Right atrium auricular region (tissue), 2 donors: ENCODE measurements at regions not wholly inside any gene's neighbourhood (a gene's known extent, or its start where the extent isn't known, plus 50 kb on each side); places are given as distances from the start of the nearest gene placed in this dataset.
A peak's percentile ranks its signal among the peaks of the same experiment; 100 is the strongest.

Experiments
- DNase-seq: peaks from one replicate; pipeline ENCODE4 v3.0.0-alpha.2; 2019; ENCODE audit warnings: low spot score
- H3K27ac ChIP-seq, 2 donors: fragments of 200-600 bp; sonication (generic); 1 replicate in 1 of 2; 2 replicates in 1 of 2; pipeline ENCODE4 v1.5.1; 2016 to 2019
- H3K27me3 ChIP-seq, 2 donors: fragments of 200-600 bp; sonication (generic); one replicate each; pipeline versions ENCODE4 v1.5.1 to v1.6.0; 2017 to 2019
- H3K36me3 ChIP-seq: fragments of 200-600 bp; sonication (generic); one replicate; pipeline ENCODE4 v1.5.1; 2016
- H3K4me1 ChIP-seq, 2 donors: fragments of 200-600 bp; sonication (generic); one replicate each; pipeline versions ENCODE4 v1.5.1 to v1.6.0; 2017 to 2019
- H3K4me3 ChIP-seq, 2 donors: fragments of 200-600 bp; sonication (generic); 1 replicate in 1 of 2; 2 replicates in 1 of 2; pipeline ENCODE4 v1.5.1; 2017 to 2019; ENCODE audit warnings: mild to moderate bottlenecking in 1 of 2, moderate library complexity in 1 of 2
- H3K9me3 ChIP-seq, 2 donors: fragments of 200-600 bp; sonication (generic); one replicate each; pipeline ENCODE4 v1.5.1; 2019
- CTCF ChIP-seq, 2 donors: fragments of 200-600 bp; sonication (generic); IDR thresholded peaks; one replicate each; pipeline ENCODE4 v1.5.1; 2019; ENCODE audit warnings: antibody characterized with exemption in 2 of 2

GRCh38 chr1:181155339-181155738 lies 66.8 kb downstream of the IER5 start:
- no peak for TF ChIP-seq CTCF (IDR thresholded peaks at IDR 0.05)
- H3K4me1 ChIP-seq = peaks cover 0 to 47% of the 10 kb centered on the region in 2 donors
- H3K27me3 ChIP-seq = no peaks in the 10 kb centered on the region
- no peak overlapping the region for H3K4me3 ChIP-seq
- no peaks in the 10 kb centered on the region for H3K36me3 ChIP-seq
- no peak for DNase-seq
- H3K27ac ChIP-seq = peak overlapping the region; percentile 87 to 96
- no peaks in the 10 kb centered on the region for H3K9me3 ChIP-seq

GRCh38 chr1:181159451-181160140 lies 71.1 kb downstream of the IER5 start:
- Histone ChIP-seq H3K9me3 (peaks cover 4 to 20% of the 10 kb centered on the region in 2 donors), H3K4me1 (peaks cover 0 to 23% of the 10 kb centered on the region in 2 donors), H3K27me3 (no peaks in the 10 kb centered on the region), H3K27ac (no peak overlapping the region), H3K4me3 (no peak overlapping the region), H3K36me3 (no peaks in the 10 kb centered on the region)
- no peak for DNase-seq
- TF ChIP-seq CTCF (IDR thresholded peaks at IDR 0.05) = no peak

GRCh38 chr1:181160322-181160721 lies 71.8 kb downstream of the IER5 start:
- H3K4me1 ChIP-seq = peaks cover 0 to 23% of the 10 kb centered on the region in 2 donors
- H3K36me3 ChIP-seq = no peaks in the 10 kb centered on the region
- peaks cover 4 to 21% of the 10 kb centered on the region in 2 donors for H3K9me3 ChIP-seq
- H3K27ac ChIP-seq = no peak overlapping the region
- TF ChIP-seq CTCF (IDR thresholded peaks at IDR 0.05) = no peak
- no peaks in the 10 kb centered on the region for H3K27me3 ChIP-seq
- H3K4me3 ChIP-seq = no peak overlapping the region
- DNase-seq = no peak

- Histone ChIP-seq H3K4me1 (peaks cover 0 to 25% of the 10 kb centered on the region in 2 donors), H3K27me3 (no peaks in the 10 kb centered on the region), H3K27ac (no peak overlapping the region), H3K9me3 (peaks cover 4 to 21% of the 10 kb centered on the region in 2 donors), H3K4me3 (no peak overlapping the region), H3K36me3 (no peaks in the 10 kb centered on the region)
- DNase-seq = no peak
- TF ChIP-seq CTCF (IDR thresholded peaks at IDR 0.05) = no peak
Observed at GRCh38 chr1:181160998-181161870, 72.7 kb downstream of the IER5 start.

- Histone ChIP-seq H3K36me3 (no peaks in the 10 kb centered on the region), H3K4me3 (no peak overlapping the region), H3K27me3 (no peaks in the 10 kb centered on the region), H3K4me1 (peaks cover 0 to 28% of the 10 kb centered on the region in 2 donors), H3K27ac (no peak overlapping the region), H3K9me3 (peaks cover 4 to 21% of the 10 kb centered on the region in 2 donors)
- no peak for TF ChIP-seq CTCF (IDR thresholded peaks at IDR 0.05)
- DNase-seq = no peak
Observed at GRCh38 chr1:181163662-181164061, 75.2 kb downstream of the IER5 start.
